Panc1 (cell line): ENCODE measurements at regions not wholly inside any gene's neighbourhood (a gene's known extent, or its start where the extent isn't known, plus 50 kb on each side); places are given as distances from the start of the nearest gene placed in this dataset.

Experiments
- ATAC-seq: fragments of 200-7000 bp; cut with Tn5 transposase; 2 replicates; pipeline ENCODE4 v1.9.1; 2020; ENCODE audit warnings: mild to moderate bottlenecking, moderate library complexity
- BruUV-seq: library from RNA; stranded (reverse); fragments of 400-500 nt; replicated peaks from 2 replicates; lab custom pipeline; 2021; lab: Mats Ljungman, UMichigan
- CTCF ChIA-PET: fragments of 300-600 bp; sonication (Branson Sonifier 250); formaldehyde crosslinking; loops from one replicate; lab custom pipeline; 2022; ENCODE audit warnings: antibody characterized with exemption; lab: Charles Lee
- POLR2A ChIA-PET: fragments of 300-600 bp; sonication (Branson Sonifier 250); formaldehyde crosslinking; loops from one replicate; lab custom pipeline; 2022; ENCODE audit warnings: antibody characterized with exemption; lab: Charles Lee
- DNase-seq: peaks from one replicate; pipeline ENCODE4 v3.0.0-alpha.2; 2010; ENCODE audit warnings: low read depth, low spot score
- H3K27ac ChIP-seq: 2 replicates; pipeline ENCODE4 v1.5.1; 2011; ENCODE audit warnings: mild to moderate bottlenecking, low read length, inconsistent platforms
- H3K27me3 ChIP-seq: fragments of 200-500 bp; sonication (Bioruptor generic); 2 replicates; pipeline ENCODE4 v1.6.0; 2014; ENCODE audit warnings: low read length, inconsistent platforms; ENCODE audit not compliant: control insufficient read depth, insufficient read depth
- H3K36me3 ChIP-seq: fragments of 200-500 bp; sonication (Bioruptor generic); 2 replicates; pipeline ENCODE4 v1.5.1; 2014; ENCODE audit warnings: inconsistent platforms, mild to moderate bottlenecking, low read length, moderate library complexity; ENCODE audit not compliant: control insufficient read depth, insufficient read depth
- H3K4me1 ChIP-seq: 2 replicates; pipeline ENCODE4 v1.5.1; 2011; ENCODE audit warnings: inconsistent platforms, mild to moderate bottlenecking, low read length, moderate library complexity; ENCODE audit not compliant: control insufficient read depth, insufficient read depth
- H3K4me3 ChIP-seq, 2 experiments: 2 replicates each; pipeline ENCODE4 v1.5.1; 2011 to 2012; ENCODE audit warnings: low read depth in 2 of 2, low read length in 2 of 2, mild to moderate bottlenecking in 2 of 2, inconsistent platforms in 1 of 2, moderate library complexity in 1 of 2
- H3K9me3 ChIP-seq: fragments of 200-500 bp; sonication (Bioruptor generic); 2 replicates; pipeline ENCODE4 v1.5.1; 2014; ENCODE audit warnings: low read depth, mild to moderate bottlenecking, inconsistent platforms, low read length, moderate library complexity; ENCODE audit not compliant: control insufficient read depth, insufficient read depth
- CTCF ChIP-seq: fragments of 450-650 bp; IDR thresholded peaks from 2 replicates; pipeline ENCODE4 v1.5.1; 2017; ENCODE audit warnings: mild to moderate bottlenecking
- POLR2AphosphoS5 ChIP-seq: IDR thresholded peaks from 2 replicates; pipeline ENCODE4 v1.6.1; 2012; ENCODE audit warnings: mild to moderate bottlenecking, low read depth, low read length, moderate library complexity
- REST ChIP-seq, 2 experiments: IDR thresholded peaks; 2 replicates each; pipeline ENCODE4 v1.6.1; 2011 to 2012; ENCODE audit warnings: low read depth in 2 of 2, control low read depth in 1 of 2, low read length in 1 of 2, mild to moderate bottlenecking in 1 of 2, moderate library complexity in 1 of 2; ENCODE audit not compliant: insufficient read depth in 1 of 2
- SIN3A ChIP-seq: IDR thresholded peaks from 2 replicates; pipeline ENCODE4 v1.6.1; 2012; ENCODE audit warnings: low read depth, mild to moderate bottlenecking, low read length, moderate library complexity, borderline replicate concordance; ENCODE audit not compliant: insufficient read depth
- TCF7L2 ChIP-seq: IDR thresholded peaks from 2 replicates; pipeline ENCODE4 v1.6.1; 2011; ENCODE audit warnings: mild to moderate bottlenecking, low read depth, low read length, inconsistent platforms
- in situ Hi-C: cut with HindIII; loops from 2 replicates; pipeline ENCODE4 v1.10.0; 2016; ENCODE audit warnings: low sequenced_read_pairs, low pct_unique_long_range_greater_than_20kb
- intact Hi-C: fragments of 100-400 bp; cut with micrococcal nuclease; formaldehyde crosslinking; loops from one replicate; pipeline ENCODE4 v1.10.0; 2022; ENCODE audit not compliant: unreplicated experiment

- ATAC-seq = no peak
- Histone ChIP-seq H3K4me3 (no peak overlapping the region), H3K9me3 (no peaks in the 10 kb centered on the region), H3K36me3 (no peaks in the 10 kb centered on the region), H3K27ac (no peak overlapping the region), H3K4me1 (no peaks in the 10 kb centered on the region), H3K27me3 (no peaks in the 10 kb centered on the region)
- POLR2A ChIA-PET = no interaction called here
- no TSS peak for BruUV-seq
- no peak for DNase-seq
- TF ChIP-seq POLR2AphosphoS5 (no peak), TCF7L2 (no peak), REST (IDR thresholded peaks at IDR 0.05; ENCODE audit: insufficient read depth in 1 of 2, low read depth in 2 of 2, low read length in 1 of 2) (no peak), CTCF (no peak), SIN3A (no peak)
- CTCF ChIA-PET = no interaction called here
- in situ Hi-C loops = no loop called here
- intact Hi-C loops = no loop called here
Measured at GRCh38 chr9:607417-607816, 234.1 kb upstream of the DMRT1 start.

GRCh38 chr9:613771-614347 lies 227.6 kb upstream of the DMRT1 start:
- ChIA-PET CTCF (no interaction called here), POLR2A (no interaction called here)
- BruUV-seq = no TSS peak
- no peaks in the 10 kb centered on the region for H3K4me1 ChIP-seq
- in situ Hi-C loops (no loop called here), intact Hi-C loops (loop anchor here (5.0 kb wide), 1 partner anchor 148 kb away; no protein-coding TSS in a partner anchor)
- no peak overlapping the region for H3K4me3 ChIP-seq
- DNase-seq (peak; percentile 4), ATAC-seq (peak; percentile 60; the same call in 1 of the 2 replicates)
- TF ChIP-seq REST (IDR thresholded peaks at IDR 0.05; ENCODE audit: insufficient read depth in 1 of 2, low read depth in 2 of 2, low read length in 1 of 2) (no peak), CTCF (peak; percentile 59)
- no peaks in the 10 kb centered on the region for H3K9me3 ChIP-seq
- H3K27ac ChIP-seq = no peak overlapping the region
- no peaks in the 10 kb centered on the region for H3K36me3 ChIP-seq
- H3K27me3 ChIP-seq = no peaks in the 10 kb centered on the region
